ENCODE measurements at regions not wholly inside any gene's neighbourhood (a gene's known extent, or its start where the extent isn't known, plus 50 kb on each side); places are given as distances from the start of the nearest gene placed in this dataset.
"Not testable (repeated sequence)": the region's sequence is repeated elsewhere in the genome, so short reads cannot be mapped to it uniquely, and the experiment has no call there.

DNA sequence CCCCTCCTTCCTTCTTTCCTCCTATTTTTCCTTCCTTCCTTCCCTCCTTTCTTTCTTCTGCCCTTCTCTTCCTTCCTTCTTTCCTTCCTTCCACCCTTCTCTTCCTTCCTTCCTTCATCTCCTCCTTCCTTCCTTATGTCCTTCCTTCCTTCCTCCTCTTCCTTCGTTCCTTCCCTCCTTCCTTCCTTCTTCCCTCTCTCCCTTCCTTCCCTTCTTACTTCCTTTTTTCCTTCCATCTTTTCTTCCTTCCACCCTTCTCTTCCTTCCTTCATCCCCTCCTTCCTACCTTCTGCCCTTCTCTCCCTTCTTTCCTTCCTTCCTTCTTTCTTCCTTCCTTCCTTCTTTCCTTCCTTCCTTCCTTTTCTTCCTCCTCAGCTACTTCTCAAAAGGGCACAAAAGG is 287.3 kb upstream of the ZNF507 start:
- DNase-seq: no peak

DNA sequence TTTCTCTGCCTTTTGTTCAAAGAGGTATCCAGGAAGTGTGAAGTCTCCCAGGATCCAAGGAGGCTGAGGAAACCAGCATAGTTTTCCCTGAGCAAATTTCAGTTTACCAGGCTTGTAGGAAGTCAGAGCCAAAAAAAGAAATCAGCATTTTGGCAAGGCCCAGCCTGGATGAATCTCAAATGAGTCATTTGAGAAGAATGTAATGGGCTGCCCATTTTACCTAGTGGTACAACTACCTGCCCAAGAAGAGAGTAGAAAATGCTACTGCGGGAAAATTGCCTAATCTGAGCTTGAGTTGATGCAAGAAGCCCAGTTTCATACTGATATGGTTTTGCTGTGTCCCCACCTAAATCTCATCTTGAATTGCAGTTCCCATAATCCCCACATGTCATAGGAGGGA is 284.1 kb upstream of the ZNF507 start:
- no peak for DNase-seq

DNA sequence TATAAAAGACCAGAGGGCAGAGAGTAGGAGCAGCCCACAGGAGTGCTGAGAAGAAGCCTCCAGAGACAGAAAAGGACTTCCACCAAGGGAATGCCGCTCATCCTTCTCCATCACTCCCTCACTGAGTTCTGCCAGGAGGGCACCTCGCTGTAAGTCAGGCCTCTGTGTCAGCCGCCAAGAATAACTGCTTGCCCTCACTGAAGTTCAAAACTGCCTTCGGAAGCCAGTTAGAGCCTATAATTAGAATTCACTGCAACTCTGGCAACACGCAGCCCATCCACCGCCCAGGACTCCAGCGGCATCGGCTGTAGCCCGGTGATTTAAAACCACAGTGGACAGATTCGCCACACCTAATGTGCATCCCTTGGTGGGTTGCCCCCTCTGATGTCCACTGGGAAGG is 281.8 kb upstream of the ZNF507 start:
- DNase-seq: no peak

DNA sequence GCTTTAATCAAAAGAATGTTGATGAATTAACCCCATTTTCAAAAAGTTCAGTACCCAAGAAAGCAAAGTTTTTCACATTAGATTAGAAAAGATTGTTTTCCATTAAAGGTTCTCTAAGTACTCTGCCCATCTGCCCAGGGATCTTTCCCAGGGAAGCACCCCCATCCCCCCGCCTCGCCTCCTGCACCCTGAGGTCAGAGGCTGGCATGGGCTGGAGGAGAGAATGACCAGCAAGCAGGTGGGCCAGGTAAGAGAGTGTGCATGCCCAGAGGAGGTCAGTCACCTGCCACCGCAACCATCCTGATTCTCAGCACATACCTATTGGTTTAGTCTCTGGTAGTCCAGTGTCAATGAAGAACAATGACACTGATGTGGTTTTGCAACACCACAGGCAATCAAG is 279.4 kb upstream of the ZNF507 start:
- no peak for DNase-seq

DNA sequence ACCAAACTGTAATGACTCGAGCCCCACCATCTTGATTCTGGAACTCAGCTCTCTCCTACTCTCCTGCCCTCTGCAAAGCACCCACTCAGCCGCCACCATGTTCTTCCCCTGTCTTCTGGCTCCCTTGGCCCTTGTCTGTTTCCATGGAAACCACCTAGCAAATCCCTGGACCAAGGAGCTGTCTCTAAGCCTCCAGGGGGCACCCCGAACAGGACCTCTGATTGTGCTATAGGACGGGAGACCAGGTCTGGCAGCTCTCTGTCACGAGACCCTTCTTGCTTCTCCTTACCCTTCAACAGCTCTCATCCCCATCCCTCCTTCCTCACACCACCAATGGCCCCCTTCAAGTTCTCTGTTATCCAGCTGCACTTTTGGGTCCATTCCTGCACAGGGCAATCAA is 277.7 kb upstream of the ZNF507 start:
- no peak for DNase-seq

DNA sequence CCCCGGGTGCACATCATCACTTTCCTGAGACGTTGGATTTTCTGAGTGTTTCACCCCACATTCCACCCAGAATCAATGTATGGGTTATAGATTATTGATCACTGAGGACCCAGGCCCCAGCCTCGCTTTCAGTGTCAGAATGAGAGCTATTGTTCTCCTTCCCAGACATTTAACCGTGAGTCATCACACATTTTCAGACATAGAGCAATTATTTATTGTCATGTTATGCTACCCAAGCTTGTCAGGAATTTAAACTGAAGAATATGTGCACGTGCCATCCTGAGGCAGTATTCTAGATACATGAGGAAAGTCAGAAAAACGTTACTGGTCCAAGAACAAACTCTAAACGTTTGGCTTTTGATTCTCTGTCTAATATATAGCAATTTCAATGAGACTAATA is 276.6 kb upstream of the ZNF507 start:
- no peak for DNase-seq

DNA sequence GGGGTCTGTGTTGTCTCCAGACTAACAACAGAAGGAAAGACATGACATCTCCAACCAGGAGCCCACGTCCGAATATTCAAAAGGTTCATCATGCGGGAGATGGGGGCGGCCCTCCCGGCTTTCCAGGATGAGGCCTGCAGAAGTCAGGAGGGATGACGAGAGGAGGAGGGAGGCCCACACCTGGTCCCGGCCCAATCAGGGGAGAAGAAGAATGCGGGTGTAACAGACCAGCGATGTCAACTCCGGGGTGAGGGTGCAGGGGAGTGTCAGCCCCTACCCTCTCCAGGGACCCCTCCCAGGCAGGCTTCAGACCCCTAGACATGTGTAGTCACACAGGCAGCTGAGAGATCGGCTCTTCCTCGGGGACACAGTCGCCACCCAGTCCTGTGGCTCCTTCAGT is 275.3 kb upstream of the ZNF507 start:
- DNase-seq: no peak

DNA sequence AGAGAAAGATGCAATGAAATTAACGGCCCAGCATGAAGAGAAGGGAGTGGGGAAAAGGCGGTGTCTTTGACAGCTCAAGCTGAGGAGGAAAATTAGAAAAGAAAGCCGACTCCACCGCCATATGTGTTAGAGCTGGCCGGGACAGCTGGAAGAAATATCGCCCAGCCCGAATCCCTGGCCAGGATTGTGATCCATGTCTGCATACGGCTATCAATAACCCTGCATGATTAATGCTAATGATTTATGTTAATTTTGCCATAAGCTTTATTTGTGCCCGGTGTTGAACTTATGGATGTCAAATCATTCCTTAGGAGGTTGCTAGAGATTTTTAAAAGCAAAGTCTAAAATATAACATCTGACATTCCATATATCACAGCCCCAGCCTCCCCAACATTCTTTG is 263.4 kb upstream of the ZNF507 start:
- DNase-seq: no peak

DNA sequence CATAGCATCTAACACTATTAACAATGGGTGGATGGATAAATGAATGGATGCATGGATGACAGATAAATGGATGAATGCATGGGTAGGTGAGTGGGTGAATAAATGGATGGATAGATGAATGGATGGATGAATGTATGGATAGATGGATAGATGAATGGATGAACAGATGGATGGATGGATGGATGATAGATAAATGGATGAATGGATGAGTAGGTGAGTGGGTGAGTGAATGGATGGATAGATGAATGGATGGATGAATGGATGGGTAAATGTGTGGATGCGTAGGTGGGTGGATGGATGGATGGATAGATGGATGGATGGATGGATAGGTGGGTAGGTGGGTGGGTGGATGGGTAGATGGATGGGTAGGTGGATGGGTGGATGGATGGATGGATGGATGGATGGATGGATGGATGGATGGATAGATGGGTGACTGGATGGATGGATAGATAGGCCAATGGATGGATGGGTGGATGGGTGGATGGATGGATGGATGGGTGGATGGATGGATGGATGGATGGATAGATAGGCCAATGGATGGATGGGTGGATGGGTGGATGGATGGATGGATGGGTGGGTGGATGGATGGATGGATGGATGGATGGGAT is 260.6 kb upstream of the ZNF507 start:
- DNase-seq: not testable (repeated sequence)

DNA sequence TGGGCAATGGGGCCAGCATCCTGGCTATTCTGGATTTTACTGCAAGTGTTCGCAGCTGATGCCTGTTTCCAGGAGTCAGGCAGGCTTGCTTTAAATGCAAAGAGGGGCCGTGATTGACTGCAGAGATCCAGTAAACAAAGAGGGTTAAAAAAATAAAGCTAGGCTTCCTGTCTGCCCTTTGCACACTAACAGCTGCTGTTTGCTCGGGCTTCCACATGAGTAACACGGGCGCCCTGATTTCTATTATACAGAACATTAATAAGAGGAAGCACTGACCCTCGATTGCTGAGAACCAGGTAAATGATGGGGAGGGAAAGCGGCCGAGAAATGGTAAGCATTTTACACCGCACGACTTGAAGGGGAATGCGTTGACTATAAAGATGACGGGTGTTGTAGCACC is 254.2 kb upstream of the ZNF507 start:
- no peak for DNase-seq

DNA sequence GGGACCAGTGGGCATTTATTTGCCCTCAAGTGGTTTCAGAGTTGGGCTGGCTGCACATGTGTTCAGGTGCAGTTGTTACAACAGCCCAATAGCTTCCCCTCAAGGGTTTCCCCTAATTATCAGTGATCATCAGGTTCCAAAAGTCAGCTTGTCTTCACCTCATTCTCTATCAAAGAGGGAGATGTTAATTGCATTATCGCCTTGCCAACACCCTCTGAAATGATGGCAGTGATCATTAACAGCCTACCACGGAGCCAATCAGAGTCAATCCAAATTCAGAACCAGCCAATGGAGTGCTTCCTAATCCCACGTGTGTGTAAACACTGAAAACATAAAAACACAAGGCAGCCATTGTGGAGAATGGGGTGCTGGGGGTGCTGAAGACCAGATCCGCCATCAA is 248.4 kb upstream of the ZNF507 start:
- DNase-seq: no peak

DNA sequence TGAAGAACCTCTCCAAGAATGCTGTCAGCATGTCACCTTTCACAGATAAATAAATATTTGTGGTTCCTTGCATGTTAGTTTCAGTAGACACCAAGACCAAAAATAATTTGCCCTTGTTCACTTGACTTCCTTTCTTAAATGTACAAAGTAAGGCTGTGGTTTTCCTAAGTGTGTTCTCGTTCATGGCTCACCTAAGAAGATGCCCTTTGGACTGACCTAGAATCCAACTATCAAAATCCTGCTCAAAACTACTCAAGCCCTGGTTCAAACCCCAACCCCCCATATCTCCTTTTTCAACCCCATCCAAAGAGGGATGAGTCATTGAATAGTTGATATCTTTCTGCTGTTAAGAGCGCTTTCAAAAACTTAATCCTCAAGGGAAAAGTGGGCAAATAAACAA is 247.8 kb upstream of the ZNF507 start:
- DNase-seq: no peak

DNA sequence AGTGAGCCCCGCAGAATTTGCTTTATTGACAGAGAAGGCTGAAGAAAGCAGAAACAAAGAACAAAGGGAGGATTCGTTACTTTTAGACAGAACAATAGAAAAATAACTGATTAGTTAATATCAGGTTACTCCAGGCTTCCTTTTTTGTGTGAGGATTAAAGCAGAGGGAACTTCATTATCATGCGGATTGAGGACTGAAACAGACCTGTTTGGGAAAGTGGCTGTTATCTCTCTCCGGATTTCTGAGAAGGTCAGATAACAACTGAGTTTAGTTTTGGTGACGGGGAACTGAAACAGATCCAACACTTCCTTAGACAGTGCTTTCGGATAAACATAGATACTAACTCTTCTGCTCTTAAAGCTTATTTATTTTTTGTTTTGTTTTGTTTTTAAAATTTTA is 246.4 kb upstream of the ZNF507 start:
- no peak for DNase-seq

DNA sequence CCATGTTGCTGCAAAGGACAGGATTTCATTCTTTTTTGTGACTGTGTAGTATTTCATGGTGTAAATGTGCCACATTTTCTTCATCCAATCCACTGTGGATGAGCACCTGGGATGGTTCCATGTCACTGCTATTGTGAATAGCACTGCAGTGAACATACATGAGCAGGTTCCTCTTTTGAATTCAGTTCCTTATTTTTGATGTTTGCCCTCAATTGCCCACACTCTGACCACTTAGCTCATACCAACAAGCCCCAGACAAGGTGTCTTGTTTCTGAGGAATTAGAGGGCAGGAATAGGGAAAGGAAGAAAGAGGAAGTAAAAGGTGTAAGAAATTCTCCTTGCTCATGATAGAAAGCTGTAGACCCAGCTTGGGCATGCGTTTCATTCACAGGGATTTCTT is 244.2 kb upstream of the ZNF507 start:
- no peak for DNase-seq

DNA sequence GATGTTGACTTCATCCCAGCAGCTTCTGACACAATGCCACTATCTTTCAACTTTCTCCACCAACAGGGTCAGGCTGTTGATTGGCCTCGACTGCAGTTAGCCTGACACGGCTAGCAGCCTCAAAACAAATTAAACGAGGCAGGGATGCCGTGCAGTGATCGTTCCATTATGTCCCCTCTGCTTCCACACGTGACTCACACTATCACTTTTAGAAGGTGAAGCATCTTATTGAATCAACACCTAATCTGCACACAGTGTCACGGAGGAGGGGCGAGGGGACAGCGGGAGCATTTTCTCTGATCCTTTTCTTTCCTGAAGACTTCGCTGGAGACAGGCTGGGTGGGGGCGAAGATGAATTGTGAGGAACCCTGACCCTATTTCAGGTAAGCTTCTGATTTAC is 241.9 kb upstream of the ZNF507 start:
- no peak for DNase-seq

DNA sequence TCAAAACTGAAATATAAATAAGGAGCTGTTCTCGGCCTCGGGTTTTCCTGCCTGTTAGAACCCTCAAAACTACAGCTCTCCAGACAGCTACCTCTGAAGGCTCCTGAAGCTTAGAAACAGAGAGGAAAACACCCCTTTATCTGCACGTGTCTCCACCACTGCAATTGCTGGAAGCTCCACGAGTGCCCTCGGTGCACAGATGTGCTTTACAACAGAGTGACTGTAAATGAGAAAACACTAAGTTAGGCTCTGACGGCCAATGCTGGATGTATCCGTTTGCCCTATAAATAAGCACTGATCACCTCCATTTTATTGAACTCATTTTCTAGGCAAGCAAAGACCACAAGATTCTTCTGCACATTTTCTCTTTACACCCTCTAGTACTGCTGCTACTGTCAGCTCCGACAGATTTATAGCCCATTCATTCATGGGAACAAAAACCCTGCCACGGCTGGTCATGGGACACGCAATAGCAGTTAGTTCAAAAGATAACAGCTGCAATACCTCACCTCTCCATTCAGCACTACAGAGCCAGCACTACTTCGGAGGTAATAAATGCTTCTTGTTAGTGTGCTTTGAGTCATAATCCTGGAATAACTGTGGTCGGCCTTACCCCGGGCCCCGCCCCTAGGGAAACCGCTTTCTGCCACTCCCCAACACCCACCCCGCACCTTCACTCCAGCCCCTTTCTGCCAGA is 241.1 kb upstream of the ZNF507 start:
- peak; percentile 17 for DNase-seq

DNA sequence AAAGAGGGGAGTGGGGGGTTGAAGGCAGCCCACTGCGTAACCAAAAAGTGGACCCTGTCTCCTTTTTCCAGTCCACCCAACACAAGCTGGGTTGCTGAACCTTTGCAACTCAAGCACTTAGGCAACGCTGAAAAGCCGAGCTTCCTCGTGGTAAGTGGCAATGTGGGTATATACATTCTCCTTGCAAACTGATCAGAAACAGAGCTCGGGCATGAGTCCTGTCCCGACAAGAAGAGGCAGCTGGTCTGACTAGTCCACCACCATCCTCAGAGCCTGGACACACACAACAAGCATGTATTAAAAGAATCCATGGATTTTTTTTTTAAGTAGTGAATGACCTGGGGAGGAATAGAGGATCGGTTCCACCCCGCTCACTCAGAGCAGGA is 240.6 kb upstream of the ZNF507 start:
- DNase-seq: no peak

DNA sequence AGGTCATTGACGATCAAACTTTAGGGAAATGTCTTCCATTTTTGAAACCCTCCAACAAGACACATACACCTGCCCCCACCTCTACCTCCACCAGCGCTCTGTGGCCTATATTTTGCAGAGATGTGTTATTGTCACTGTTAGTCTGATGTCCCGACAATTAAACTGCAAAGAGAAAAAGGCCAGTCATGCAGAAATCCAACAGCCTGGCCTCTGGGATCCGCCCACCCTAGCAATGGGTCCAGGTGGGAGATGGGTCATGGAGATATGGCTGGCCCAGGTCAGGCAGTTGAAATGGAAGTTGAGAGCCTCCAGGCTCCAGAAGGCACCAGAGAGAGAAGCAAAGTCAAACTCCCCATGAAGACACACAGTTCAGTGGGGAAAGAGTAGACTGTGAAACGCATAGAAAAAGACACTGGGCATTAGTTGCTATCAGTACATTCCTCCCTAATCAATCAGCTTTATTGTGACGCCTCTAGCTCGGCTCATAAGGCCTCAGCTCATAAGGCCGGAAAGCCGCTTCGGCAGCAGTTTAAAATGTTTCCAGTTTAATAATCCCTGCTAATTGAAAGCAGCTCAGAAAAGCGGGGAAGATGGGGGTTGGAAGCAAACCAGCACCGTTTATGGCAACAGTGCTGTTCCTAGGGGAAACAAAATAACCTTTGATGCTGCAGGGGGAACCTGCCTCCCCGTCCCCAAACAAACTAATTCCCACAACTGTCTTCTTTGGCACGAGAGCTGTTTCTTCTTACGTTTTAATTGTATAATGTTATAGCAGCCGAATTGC is 239.7 kb upstream of the ZNF507 start:
- DNase-seq: peak; percentile 79

DNA sequence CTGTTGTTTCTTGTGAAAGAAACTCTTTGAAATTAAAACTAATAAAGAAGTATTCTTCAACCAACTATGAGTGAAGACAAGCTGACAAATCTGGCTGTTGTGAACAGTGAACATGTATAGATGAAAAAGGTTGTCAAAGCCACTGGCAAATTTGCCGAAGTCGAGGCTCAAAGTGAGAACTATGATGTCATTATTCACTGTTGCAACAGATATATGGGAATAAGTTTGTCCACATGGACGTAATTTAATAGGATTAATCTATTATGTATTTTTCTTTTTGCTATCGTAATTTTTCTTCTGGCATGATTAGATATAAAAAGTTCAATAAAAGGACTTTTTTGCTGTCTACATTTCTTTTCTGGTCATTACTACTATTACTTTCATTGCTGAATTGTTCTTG is 223.2 kb upstream of the ZNF507 start:
- DNase-seq: no peak

DNA sequence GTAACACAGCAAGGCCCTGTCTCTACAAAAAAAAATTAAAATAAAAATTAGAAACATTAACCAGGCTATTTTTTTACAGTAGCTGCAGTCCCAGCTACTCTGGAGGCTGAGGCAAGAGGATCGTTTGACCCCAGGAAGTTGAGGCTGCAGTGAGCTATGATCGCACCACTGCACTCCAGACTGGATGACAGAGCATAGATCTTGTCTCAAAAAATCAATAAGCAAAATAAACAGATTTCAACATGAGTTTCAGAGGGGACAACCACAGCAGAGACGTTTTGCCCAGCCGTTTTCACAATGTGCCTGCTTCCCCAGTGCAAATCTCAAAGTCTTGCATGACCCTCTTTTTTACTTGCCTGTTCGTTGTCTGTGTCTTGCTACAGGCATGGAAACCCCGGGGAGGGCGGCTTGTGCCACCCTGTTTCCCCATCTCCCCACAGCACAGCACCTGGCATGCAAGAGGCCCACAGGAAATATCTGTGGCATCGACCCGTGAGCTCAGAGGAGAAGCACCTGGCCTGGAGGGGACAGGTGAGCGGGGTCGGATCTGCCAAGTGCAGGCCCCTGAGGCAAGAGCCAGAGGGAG is 222.0 kb upstream of the ZNF507 start:
- DNase-seq: no peak

DNA sequence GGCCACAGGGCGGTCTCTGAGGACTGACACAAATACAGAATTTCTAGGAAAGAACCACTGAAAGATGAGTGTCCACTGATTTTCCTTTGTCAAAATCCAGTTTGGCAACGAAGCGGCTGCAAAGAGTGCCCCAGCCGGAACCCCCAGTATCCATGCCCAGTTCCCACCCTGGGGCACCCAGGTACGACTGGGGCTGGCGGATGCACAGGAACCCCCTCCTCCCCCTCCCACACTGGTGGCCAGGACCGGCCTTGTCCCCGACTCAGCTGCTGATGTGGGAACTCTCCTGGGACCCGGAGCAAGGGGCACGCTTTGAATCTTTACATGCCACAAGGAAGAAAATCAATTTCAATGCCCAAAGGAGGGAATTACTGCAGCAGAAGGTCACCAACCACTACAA is 220.8 kb upstream of the ZNF507 start:
- DNase-seq: no peak

DNA sequence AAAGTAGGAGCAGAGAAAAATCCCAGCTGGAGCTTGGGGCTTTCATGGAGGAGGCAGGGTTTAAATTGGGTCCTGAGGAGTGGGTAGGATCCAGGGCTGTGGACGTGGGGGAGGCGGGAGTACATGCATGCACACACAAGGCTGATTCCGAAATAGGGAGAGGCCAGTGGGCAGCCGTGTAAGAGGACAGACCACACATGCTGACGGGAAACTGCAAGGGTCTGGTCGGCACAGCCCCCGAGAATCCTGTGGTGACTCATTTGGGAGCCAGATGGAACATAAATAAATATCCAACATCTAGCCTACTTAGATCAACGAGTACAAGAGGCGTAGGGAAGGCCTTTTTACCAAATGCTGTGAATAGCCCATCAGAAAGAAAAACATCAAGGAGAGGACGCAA is 216.3 kb upstream of the ZNF507 start:
- DNase-seq: no peak

DNA sequence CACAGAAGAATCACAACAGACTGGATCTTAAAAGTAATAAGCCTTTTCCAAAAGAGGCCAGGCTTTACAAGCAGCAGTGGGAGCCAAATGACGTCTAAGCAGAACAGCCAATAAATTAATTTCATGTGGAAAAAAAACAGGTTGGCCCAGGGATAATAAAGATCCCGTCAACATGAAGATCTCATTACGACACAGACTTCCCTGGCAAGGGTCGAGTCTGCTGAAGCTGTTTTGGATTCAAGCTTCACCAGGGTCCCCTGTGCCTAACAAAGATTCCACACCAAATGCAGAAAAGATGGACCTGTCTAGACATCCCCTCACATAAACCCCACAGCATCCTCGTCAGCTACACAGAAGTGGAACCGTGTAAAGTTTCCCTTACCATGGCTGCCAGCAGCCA is 215.1 kb upstream of the ZNF507 start:
- DNase-seq: peak; percentile 34

DNA sequence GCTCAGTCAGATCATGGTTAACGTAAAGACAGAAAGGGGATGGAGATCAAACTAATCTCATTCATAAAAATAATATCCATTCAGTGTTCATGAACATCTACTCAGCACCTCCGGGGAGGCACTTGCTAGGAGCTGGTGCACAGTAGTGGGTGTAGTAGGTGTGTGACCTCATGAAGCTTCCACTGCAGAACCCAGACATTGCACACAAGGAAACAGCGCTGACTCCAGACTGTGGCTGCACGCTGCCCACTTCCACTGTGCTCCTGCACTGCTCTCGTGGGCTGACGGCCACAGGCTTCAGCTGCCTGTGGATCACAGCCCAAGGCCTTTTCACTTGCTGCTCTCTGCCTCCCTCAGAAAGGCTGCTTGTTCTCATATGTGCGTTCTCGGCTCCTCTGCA is 214.4 kb upstream of the ZNF507 start:
- DNase-seq: no peak
